ENCODE measurements at regions not wholly inside any gene's neighbourhood (a gene's known extent, or its start where the extent isn't known, plus 50 kb on each side); places are given as distances from the start of the nearest gene placed in this dataset.
A peak's percentile ranks its signal among the peaks of the same experiment; 100 is the strongest.

DNA sequence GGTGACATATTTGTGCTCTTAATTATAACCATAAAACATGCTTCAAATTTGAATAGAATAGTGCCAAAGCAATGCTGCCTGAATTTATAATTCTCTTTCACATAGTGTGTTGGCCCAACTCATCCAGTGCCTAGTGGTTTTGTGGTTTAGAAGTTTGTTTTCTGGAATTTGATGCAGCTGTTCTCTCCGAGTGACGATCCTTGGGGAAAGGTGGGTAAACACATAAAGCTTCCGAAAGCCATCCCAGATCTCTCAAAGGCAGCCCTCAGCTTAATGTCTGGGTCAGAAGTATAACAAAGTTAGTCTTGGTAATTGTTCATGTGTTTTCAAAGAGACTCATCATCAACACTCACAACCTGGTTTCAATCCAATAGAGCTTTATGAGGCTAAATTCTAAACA is 235.6 kb upstream of the CDH2 start:
- no peak for TF ChIP-seq CTCF (IDR thresholded peaks at IDR 0.05; ENCODE audit: low read depth, low read length)
- no peaks in the 10 kb centered on the region for H3K27me3 ChIP-seq
- H3K27ac ChIP-seq, result no peak overlapping the region
- H3K4me3 ChIP-seq, result no peak overlapping the region
- H3K9me3 ChIP-seq (ENCODE audit: low read depth), result no peaks in the 10 kb centered on the region
- no peak for DNase-seq (ENCODE audit: low read depth in 1 of 2, low spot score in 1 of 2)
- peaks cover 4% of the 10 kb centered on the region for H3K4me1 ChIP-seq (ENCODE audit: low read depth)
- H3K36me3 ChIP-seq, result no peaks in the 10 kb centered on the region

GRCh38 chr18:28411806-28412205 is 234.9 kb upstream of the CDH2 start:
- Histone ChIP-seq H3K27ac (no peak overlapping the region), H3K36me3 (no peaks in the 10 kb centered on the region), H3K4me3 (no peak overlapping the region), H3K27me3 (no peaks in the 10 kb centered on the region), H3K4me1 (ENCODE audit: low read depth) (peaks cover 4% of the 10 kb centered on the region), H3K9me3 (ENCODE audit: low read depth) (no peaks in the 10 kb centered on the region)
- TF ChIP-seq CTCF (IDR thresholded peaks at IDR 0.05; ENCODE audit: low read depth, low read length), result no peak
- DNase-seq (ENCODE audit: low read depth in 1 of 2, low spot score in 1 of 2), result peak; percentile 28 to 45

DNA sequence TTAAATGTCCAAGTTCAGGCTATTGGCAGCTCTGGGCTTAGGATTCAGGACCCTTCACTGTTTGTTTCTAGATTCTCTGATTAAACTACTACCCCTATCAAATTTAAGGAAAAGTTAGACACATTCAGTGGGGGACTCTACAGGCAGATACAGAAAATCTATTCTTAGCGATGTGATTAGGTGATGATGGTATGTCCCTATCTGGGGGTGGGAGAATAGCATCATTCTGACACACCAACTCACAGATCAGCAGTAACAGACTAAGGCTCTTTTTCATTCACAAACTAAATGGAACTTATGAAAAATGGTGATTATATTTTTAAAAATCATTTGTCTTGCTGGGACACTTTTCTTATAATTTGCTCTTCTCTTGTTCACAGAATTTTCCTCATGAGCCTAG is 232.9 kb upstream of the CDH2 start:
- DNase-seq (ENCODE audit: low read depth in 1 of 2, low spot score in 1 of 2), result no peak
- Histone ChIP-seq H3K27ac (no peak overlapping the region), H3K27me3 (no peaks in the 10 kb centered on the region), H3K4me1 (ENCODE audit: low read depth) (peaks cover 4% of the 10 kb centered on the region), H3K36me3 (no peaks in the 10 kb centered on the region), H3K4me3 (no peak overlapping the region), H3K9me3 (ENCODE audit: low read depth) (no peaks in the 10 kb centered on the region)
- no peak for TF ChIP-seq CTCF (IDR thresholded peaks at IDR 0.05; ENCODE audit: low read depth, low read length)

- DNase-seq (ENCODE audit: low read depth in 1 of 2, low spot score in 1 of 2), result no peak
- no peaks in the 10 kb centered on the region for H3K9me3 ChIP-seq (ENCODE audit: low read depth)
- no peak overlapping the region for H3K4me3 ChIP-seq
- no peaks in the 10 kb centered on the region for H3K27me3 ChIP-seq
- no peaks in the 10 kb centered on the region for H3K36me3 ChIP-seq
- H3K4me1 ChIP-seq (ENCODE audit: low read depth), result peaks cover 4% of the 10 kb centered on the region
- H3K27ac ChIP-seq, result no peak overlapping the region
- TF ChIP-seq CTCF (IDR thresholded peaks at IDR 0.05; ENCODE audit: low read depth, low read length), result no peak
These were observed 231.6 kb upstream of the CDH2 start for GRCh38 chr18:28408528-28408927.

DNA sequence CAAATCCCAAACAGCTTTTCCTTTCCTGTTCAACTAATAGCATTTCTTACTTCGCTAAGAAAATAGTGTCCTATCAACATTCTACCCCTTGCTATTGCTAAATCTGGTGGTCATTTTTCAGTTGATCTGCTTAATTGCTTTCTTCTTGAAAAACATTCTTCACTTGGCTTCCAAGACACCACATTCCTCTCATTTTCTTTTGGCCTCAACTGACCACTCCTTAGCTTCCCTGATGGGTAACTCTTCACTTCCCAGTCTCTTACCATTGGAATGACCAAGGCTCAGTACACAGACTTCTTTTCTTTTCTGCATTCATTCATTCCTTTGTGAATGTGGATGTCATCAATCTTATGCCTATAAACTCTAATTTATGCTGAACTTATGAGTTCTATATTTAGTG is 230.8 kb upstream of the CDH2 start:
- no peak overlapping the region for H3K27ac ChIP-seq
- DNase-seq (ENCODE audit: low read depth in 1 of 2, low spot score in 1 of 2), result no peak
- no peak for TF ChIP-seq CTCF (IDR thresholded peaks at IDR 0.05; ENCODE audit: low read depth, low read length)

DNA sequence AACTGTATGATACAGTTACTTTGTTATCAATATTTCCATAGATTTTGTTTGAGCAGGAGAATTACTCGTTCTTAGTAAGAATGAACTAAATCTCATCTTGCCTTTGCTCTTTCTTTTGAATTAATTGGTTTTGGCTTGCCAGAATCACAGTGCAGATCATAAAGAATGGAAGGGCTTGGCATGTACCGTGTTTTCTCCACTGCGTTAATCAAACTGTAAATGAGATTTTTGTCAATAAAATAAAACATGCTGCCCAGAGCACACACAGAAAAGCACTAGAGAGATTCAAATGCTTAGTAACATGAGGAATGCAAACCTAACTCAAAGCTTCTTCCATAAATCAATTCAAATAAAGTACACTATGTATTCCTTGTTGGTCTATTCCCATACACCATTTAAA is 229.6 kb upstream of the CDH2 start:
- peaks cover 4% of the 10 kb centered on the region for H3K4me1 ChIP-seq (ENCODE audit: low read depth)
- no peak overlapping the region for H3K4me3 ChIP-seq
- TF ChIP-seq CTCF (IDR thresholded peaks at IDR 0.05; ENCODE audit: low read depth, low read length), result no peak
- no peak for DNase-seq (ENCODE audit: low read depth in 1 of 2, low spot score in 1 of 2)
- no peak overlapping the region for H3K27ac ChIP-seq
- H3K36me3 ChIP-seq, result no peaks in the 10 kb centered on the region
- no peaks in the 10 kb centered on the region for H3K27me3 ChIP-seq
- H3K9me3 ChIP-seq (ENCODE audit: low read depth), result no peaks in the 10 kb centered on the region

More for the DNA sequence above, 230.8 kb upstream of the CDH2 start:
- H3K36me3 ChIP-seq, result no peaks in the 10 kb centered on the region
- no peak overlapping the region for H3K4me3 ChIP-seq
- H3K9me3 ChIP-seq (ENCODE audit: low read depth), result no peaks in the 10 kb centered on the region
- no peaks in the 10 kb centered on the region for H3K27me3 ChIP-seq
- peaks cover 4% of the 10 kb centered on the region for H3K4me1 ChIP-seq (ENCODE audit: low read depth)
